Smooth muscle cell (in vitro differentiated cells): ENCODE measurements at regions not wholly inside any gene's neighbourhood (a gene's known extent, or its start where the extent isn't known, plus 50 kb on each side); places are given as distances from the start of the nearest gene placed in this dataset.
"Not testable (repeated sequence)": the region's sequence is repeated elsewhere in the genome, so short reads cannot be mapped to it uniquely, and the experiment has no call there.

Experiments used
- DNase-seq: peaks from one replicate; lab custom pipeline; 2025; ENCODE audit not compliant: unreplicated experiment; lab: John Stamatoyannopoulos, UW
- H2AFZ ChIP-seq: fragments of 200-600 bp; sonication (generic); 2 replicates; pipeline ENCODE4 v1.6.0; 2016; ENCODE audit warnings: antibody characterized with exemption, low read depth, mild to moderate bottlenecking
- H3F3A ChIP-seq: fragments of 200-600 bp; sonication (generic); 2 replicates; pipeline ENCODE4 v1.6.0; 2017; ENCODE audit warnings: antibody characterized with exemption, low read depth
- H3K27ac ChIP-seq: fragments of 200-600 bp; sonication (generic); 2 replicates; pipeline ENCODE4 v1.5.1; 2016; ENCODE audit warnings: low read depth, mild to moderate bottlenecking
- H3K27me3 ChIP-seq: fragments of 200-600 bp; sonication (generic); 2 replicates; pipeline ENCODE4 v1.6.1; 2016; ENCODE audit warnings: low read depth, mild to moderate bottlenecking
- H3K36me3 ChIP-seq: fragments of 200-600 bp; sonication (generic); 2 replicates; pipeline ENCODE4 v1.5.1; 2016; ENCODE audit warnings: low read depth
- H3K4me1 ChIP-seq: fragments of 200-600 bp; sonication (generic); 2 replicates; pipeline ENCODE4 v1.5.1; 2016; ENCODE audit warnings: low read depth
- H3K4me2 ChIP-seq: fragments of 200-600 bp; sonication (generic); 2 replicates; pipeline ENCODE4 v1.6.0; 2016; ENCODE audit warnings: mild to moderate bottlenecking
- H3K4me3 ChIP-seq: fragments of 200-600 bp; sonication (generic); 2 replicates; pipeline ENCODE4 v1.5.1; 2016; ENCODE audit warnings: mild to moderate bottlenecking
- H3K79me2 ChIP-seq: fragments of 200-600 bp; sonication (generic); 2 replicates; pipeline ENCODE4 v1.6.0; 2016; ENCODE audit warnings: low read depth, mild to moderate bottlenecking
- H3K9ac ChIP-seq: fragments of 200-600 bp; sonication (generic); 2 replicates; pipeline ENCODE4 v1.6.0; 2016; ENCODE audit warnings: low read depth
- H3K9me3 ChIP-seq: fragments of 200-600 bp; sonication (generic); replicated peaks from 2 replicates; pipeline ENCODE4 v1.5.1; 2016; ENCODE audit warnings: low read depth
- H4K20me1 ChIP-seq: fragments of 200-600 bp; sonication (generic); 2 replicates; pipeline ENCODE4 v1.6.0; 2016; ENCODE audit warnings: low read depth
- WGBS: methylation state at CpG from one replicate; pipeline ENCODE4 v1.1.7; 2016; ENCODE audit warnings: low lambda C conversion rate; 5-methylcytosine and 5-hydroxymethylcytosine counted together
- TF ChIP-seq, protein P1 (sequence below): fragments of 200-600 bp; sonication (generic); IDR thresholded peaks from 2 replicates; pipeline ENCODE4 v1.5.1; 2017; ENCODE audit warnings: borderline replicate concordance, mild to moderate bottlenecking, antibody characterized with exemption; ENCODE audit not compliant: insufficient read depth, poor library complexity, severe bottlenecking

GRCh38 chr4:186846426-186846825 is 122.8 kb upstream of the FAT1 start:
- H3K4me2 ChIP-seq: no peak overlapping the region
- TF ChIP-seq, protein P1, sequence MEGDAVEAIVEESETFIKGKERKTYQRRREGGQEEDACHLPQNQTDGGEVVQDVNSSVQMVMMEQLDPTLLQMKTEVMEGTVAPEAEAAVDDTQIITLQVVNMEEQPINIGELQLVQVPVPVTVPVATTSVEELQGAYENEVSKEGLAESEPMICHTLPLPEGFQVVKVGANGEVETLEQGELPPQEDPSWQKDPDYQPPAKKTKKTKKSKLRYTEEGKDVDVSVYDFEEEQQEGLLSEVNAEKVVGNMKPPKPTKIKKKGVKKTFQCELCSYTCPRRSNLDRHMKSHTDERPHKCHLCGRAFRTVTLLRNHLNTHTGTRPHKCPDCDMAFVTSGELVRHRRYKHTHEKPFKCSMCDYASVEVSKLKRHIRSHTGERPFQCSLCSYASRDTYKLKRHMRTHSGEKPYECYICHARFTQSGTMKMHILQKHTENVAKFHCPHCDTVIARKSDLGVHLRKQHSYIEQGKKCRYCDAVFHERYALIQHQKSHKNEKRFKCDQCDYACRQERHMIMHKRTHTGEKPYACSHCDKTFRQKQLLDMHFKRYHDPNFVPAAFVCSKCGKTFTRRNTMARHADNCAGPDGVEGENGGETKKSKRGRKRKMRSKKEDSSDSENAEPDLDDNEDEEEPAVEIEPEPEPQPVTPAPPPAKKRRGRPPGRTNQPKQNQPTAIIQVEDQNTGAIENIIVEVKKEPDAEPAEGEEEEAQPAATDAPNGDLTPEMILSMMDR: no peak
- WGBS: 87% methylated on average over 3 of the region's 3 CpGs
- no peak overlapping the region for H3K4me3 ChIP-seq
- no peaks in the 10 kb centered on the region for H3K27me3 ChIP-seq
- peaks cover 18% of the 10 kb centered on the region for H3K4me1 ChIP-seq
- no peaks in the 10 kb centered on the region for H3K36me3 ChIP-seq
- DNase-seq: no peak
- no peaks in the 10 kb centered on the region for H4K20me1 ChIP-seq
- H3K9ac ChIP-seq: no peak overlapping the region
- H3K27ac ChIP-seq: no peak overlapping the region
- H2AFZ ChIP-seq: no peak overlapping the region
- no peaks in the 10 kb centered on the region for H3K9me3 ChIP-seq
- H3K79me2 ChIP-seq: no peaks in the 10 kb centered on the region
- peaks cover 33% of the 10 kb centered on the region for H3F3A ChIP-seq

DNA sequence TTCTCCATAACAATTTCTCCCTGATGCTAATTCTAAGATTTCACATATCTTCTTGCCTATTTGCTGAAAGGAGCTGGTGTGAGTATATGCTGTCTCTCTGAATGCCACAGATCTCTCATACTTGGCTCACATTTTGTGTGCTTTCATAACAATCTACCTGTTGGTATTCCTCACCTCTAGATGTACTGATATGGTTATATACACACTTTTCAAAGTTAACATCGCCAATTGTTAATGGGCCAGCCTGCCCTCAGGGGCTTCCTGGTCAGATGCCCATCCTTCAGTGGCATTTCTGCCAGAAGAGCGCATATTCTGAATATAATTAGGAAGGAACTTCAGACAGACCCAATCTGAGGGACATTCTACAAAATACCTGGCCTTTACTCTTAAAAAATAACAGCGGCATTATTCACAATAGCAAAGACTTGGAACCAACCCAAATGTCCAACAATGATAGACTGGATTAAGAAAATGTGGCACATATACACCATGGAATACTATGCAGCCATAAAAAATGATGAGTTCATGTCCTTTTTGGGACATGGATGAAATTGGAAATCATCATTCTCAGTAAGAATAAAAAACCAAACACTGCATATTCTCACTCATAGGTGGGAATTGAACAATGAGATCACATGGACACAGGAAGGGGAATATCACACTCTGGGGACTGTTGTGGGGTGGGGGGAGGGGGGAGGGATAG is 123.9 kb upstream of the FAT1 start:
- H3K4me3 ChIP-seq: not testable (repeated sequence)
- WGBS: 96% methylated on average over 3 of the region's 3 CpGs

DNA sequence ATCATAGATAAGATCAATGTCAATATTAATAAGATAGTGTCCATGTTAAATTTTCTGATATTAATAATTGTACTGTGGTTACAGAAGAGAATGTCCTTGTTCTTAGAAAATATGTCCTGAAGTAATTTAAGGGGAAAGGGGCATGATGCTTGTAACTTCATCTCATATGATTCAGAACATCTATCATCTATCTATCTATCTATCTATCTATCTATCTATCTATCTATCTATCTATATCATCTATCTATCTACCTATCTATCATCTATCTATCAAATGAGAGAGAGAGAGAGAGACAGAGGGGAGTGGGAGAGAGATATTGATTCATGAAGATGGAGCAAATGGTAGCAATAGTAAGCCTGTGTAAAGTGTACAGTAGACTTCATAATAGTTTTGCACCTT is 124.8 kb upstream of the FAT1 start:
- Histone ChIP-seq H3K27me3 (no peaks in the 10 kb centered on the region), H4K20me1 (no peaks in the 10 kb centered on the region), H3F3A (peaks cover 31% of the 10 kb centered on the region), H3K4me2 (no peak overlapping the region), H3K79me2 (no peaks in the 10 kb centered on the region), H2AFZ (no peak overlapping the region), H3K27ac (no peak overlapping the region), H3K4me3 (no peak overlapping the region), H3K9ac (no peak overlapping the region), H3K9me3 (no peaks in the 10 kb centered on the region), H3K36me3 (no peaks in the 10 kb centered on the region), H3K4me1 (peaks cover 15% of the 10 kb centered on the region)
- TF ChIP-seq, protein P1: no peak
- DNase-seq: no peak

More for the DNA sequence above, 123.9 kb upstream of the FAT1 start:
- H3K79me2 ChIP-seq, DNase-seq, H3K36me3 ChIP-seq, H2AFZ ChIP-seq, H3K4me2 ChIP-seq, H3K27ac ChIP-seq, H3K27me3 ChIP-seq, H3K9ac ChIP-seq, H3K9me3 ChIP-seq, H4K20me1 ChIP-seq: not testable (repeated sequence)
- Histone ChIP-seq H3F3A (peaks cover 33% of the 10 kb centered on the region), H3K4me1 (peaks cover 18% of the 10 kb centered on the region)

DNA sequence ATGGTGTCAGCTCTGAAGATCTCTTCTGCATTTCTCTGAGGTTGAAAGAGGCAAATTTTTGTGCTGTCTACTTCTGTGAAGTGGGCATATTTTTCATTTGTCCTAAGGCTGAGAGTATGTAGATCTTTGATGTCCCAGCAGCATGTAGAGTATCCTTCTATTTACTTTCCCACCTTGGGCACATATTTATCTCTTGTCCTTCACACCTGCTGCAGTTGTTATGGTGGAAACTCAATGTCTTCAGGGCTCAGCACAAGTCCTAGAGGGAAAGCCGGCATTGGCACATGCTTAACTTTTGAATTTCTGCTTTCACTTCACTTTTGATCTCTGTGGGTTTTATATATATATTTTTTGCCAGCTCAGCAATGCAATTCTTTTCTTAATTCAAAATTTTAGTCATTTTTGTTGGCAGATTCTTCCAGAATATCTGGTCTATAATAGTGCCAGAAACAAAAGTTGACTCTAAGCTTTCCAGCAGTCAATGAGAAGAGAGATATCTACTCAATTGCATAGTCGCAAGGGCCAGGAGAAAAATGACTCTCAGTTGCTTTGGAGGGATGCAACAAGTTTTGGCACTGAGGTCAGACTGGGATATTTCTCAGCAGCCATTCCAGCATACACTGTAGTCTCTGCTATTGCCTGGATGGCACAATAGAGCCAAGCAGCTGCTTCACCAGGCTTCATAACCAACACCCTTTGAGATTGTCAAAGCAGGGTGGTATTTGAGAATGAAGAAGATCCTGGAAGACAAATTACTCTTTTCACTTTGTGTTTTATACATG is 127.8 kb upstream of the FAT1 start:
- Histone ChIP-seq H2AFZ (no peak overlapping the region), H3K27ac (no peak overlapping the region)
- 92% methylated on average over 2 of the region's 2 CpGs for WGBS

More for the DNA sequence above, 127.8 kb upstream of the FAT1 start:
- Histone ChIP-seq H3K4me3 (no peak overlapping the region), H3K9me3 (no peaks in the 10 kb centered on the region), H3K4me2 (no peak overlapping the region), H3K4me1 (no peaks in the 10 kb centered on the region), H3F3A (peaks cover 3% of the 10 kb centered on the region), H3K27me3 (no peaks in the 10 kb centered on the region), H3K36me3 (no peaks in the 10 kb centered on the region), H3K79me2 (no peaks in the 10 kb centered on the region), H3K9ac (no peak overlapping the region), H4K20me1 (no peaks in the 10 kb centered on the region)
- no peak for DNase-seq
- TF ChIP-seq, protein P1: no peak
